H9 (cell line): ENCODE measurements at regions not wholly inside any gene's neighbourhood (a gene's known extent, or its start where the extent isn't known, plus 50 kb on each side); places are given as distances from the start of the nearest gene placed in this dataset.

Experiments used
- DNase-seq: peaks from one replicate; pipeline ENCODE4 v3.0.0-alpha.2; 2017
- H2AFZ ChIP-seq: one replicate; pipeline ENCODE4 v1.6.1; 2013; ENCODE audit warnings: mild to moderate bottlenecking, low read length, control low read depth, moderate library complexity
- H2AK5ac ChIP-seq: 2 replicates; pipeline ENCODE4 v1.6.1; 2013; ENCODE audit warnings: low read length, control low read depth, mixed read lengths; ENCODE audit not compliant: insufficient read length
- H2BK120ac ChIP-seq: one replicate; pipeline ENCODE4 v1.6.1; 2013; ENCODE audit warnings: low read depth, mild to moderate bottlenecking, low read length, control low read depth, inconsistent platforms; ENCODE audit not compliant: poor library complexity, severe bottlenecking
- H2BK12ac ChIP-seq: 2 replicates; pipeline ENCODE4 v1.6.1; 2013; ENCODE audit warnings: low read length, control low read depth, mixed read lengths, low read depth; ENCODE audit not compliant: insufficient read length
- H2BK15ac ChIP-seq: 2 replicates; pipeline ENCODE4 v1.6.1; 2013; ENCODE audit warnings: low read depth, low read length, control low read depth
- H2BK20ac ChIP-seq: one replicate; pipeline ENCODE4 v1.6.1; 2013; ENCODE audit warnings: low read depth, mild to moderate bottlenecking, low read length, control low read depth, inconsistent platforms; ENCODE audit not compliant: poor library complexity, severe bottlenecking
- H2BK5ac ChIP-seq: 2 replicates; pipeline ENCODE4 v1.6.1; 2013; ENCODE audit warnings: low read length, control low read depth, mixed read lengths; ENCODE audit not compliant: insufficient read length
- H3K14ac ChIP-seq: 2 replicates; pipeline ENCODE4 v1.6.1; 2013; ENCODE audit warnings: low read length, control low read depth; ENCODE audit not compliant: insufficient read depth
- H3K18ac ChIP-seq: 2 replicates; pipeline ENCODE4 v1.6.1; 2013; ENCODE audit warnings: low read depth, mild to moderate bottlenecking, mixed read lengths, low read length, control low read depth; ENCODE audit not compliant: insufficient read length
- H3K23ac ChIP-seq: 2 replicates; pipeline ENCODE4 v1.6.1; 2013; ENCODE audit warnings: low read length, control low read depth, mixed read lengths, low read depth; ENCODE audit not compliant: insufficient read length
- H3K23me2 ChIP-seq: 2 replicates; pipeline ENCODE4 v1.6.1; 2013; ENCODE audit warnings: low read depth, mild to moderate bottlenecking, mixed read lengths, low read length, control low read depth; ENCODE audit not compliant: insufficient read length, poor library complexity, severe bottlenecking
- H3K27ac ChIP-seq: 2 replicates; pipeline ENCODE4 v1.5.1; 2013; ENCODE audit warnings: low read length, control low read depth, mixed read lengths, low read depth; ENCODE audit not compliant: insufficient read length
- H3K27me3 ChIP-seq: 2 replicates; pipeline ENCODE4 v1.6.1; 2013; ENCODE audit warnings: low read length, control low read depth, inconsistent platforms; ENCODE audit not compliant: insufficient read depth
- H3K4ac ChIP-seq: 2 replicates; pipeline ENCODE4 v1.6.1; 2013; ENCODE audit warnings: low read depth, mild to moderate bottlenecking, control low read depth, inconsistent platforms, low read length, moderate library complexity
- H3K4me1 ChIP-seq: 2 replicates; pipeline ENCODE4 v1.6.1; 2013; ENCODE audit warnings: low read length, control low read depth, inconsistent platforms; ENCODE audit not compliant: insufficient read depth
- H3K4me2 ChIP-seq: 2 replicates; pipeline ENCODE4 v1.6.1; 2013; ENCODE audit warnings: low read length, control low read depth, mixed read lengths; ENCODE audit not compliant: insufficient read length, insufficient read depth
- H3K56ac ChIP-seq: 2 replicates; pipeline ENCODE4 v1.6.1; 2013; ENCODE audit warnings: low read depth, mild to moderate bottlenecking, mixed read lengths, low read length, control low read depth; ENCODE audit not compliant: insufficient read length
- H3K79me1 ChIP-seq: 2 replicates; pipeline ENCODE4 v1.6.1; 2013; ENCODE audit warnings: low read depth, mild to moderate bottlenecking, moderate library complexity, low read length, control low read depth, inconsistent platforms; ENCODE audit not compliant: insufficient read depth, poor library complexity, severe bottlenecking
- H3K79me2 ChIP-seq: 2 replicates; pipeline ENCODE4 v1.6.1; 2013; ENCODE audit warnings: low read length, control low read depth, inconsistent platforms; ENCODE audit not compliant: insufficient read depth
- H3K9ac ChIP-seq: 2 replicates; pipeline ENCODE4 v1.6.1; 2013; ENCODE audit warnings: low read length, control low read depth, mixed read lengths; ENCODE audit not compliant: insufficient read length; ENCODE audit errors: extremely low read depth
- H3K9me3 ChIP-seq: one replicate; pipeline ENCODE4 v1.6.1; 2013; ENCODE audit warnings: low read depth, low read length, inconsistent platforms; ENCODE audit not compliant: control insufficient read depth
- H3T11ph ChIP-seq: one replicate; pipeline ENCODE4 v1.6.1; 2013; ENCODE audit warnings: mild to moderate bottlenecking, low read length, control low read depth, inconsistent platforms
- H4K20me1 ChIP-seq: one replicate; pipeline ENCODE4 v1.6.1; 2013; ENCODE audit not compliant: control insufficient read depth, insufficient read length, insufficient read depth
- H4K5ac ChIP-seq: 2 replicates; pipeline ENCODE4 v1.6.1; 2013; ENCODE audit warnings: low read depth, mild to moderate bottlenecking, mixed read lengths, low read length, control low read depth; ENCODE audit not compliant: insufficient read length
- H4K8ac ChIP-seq: replicated peaks from 2 replicates; pipeline ENCODE4 v1.6.1; 2013; ENCODE audit warnings: low read length, control low read depth, mixed read lengths, low read depth; ENCODE audit not compliant: insufficient read length
- H4K91ac ChIP-seq: 2 replicates; pipeline ENCODE4 v1.6.1; 2013; ENCODE audit warnings: low read depth, mild to moderate bottlenecking, moderate library complexity, mixed read lengths, low read length, control low read depth; ENCODE audit not compliant: insufficient read length
- H3K27ac Mint-ChIP-seq, 3 experiments: 2 replicates in 2 of 3; 3 replicates in 1 of 3; pipeline ENCODE4 v1.8.0; 2020 to 2021; ENCODE audit warnings: mixed read lengths in 3 of 3, mild to moderate bottlenecking in 1 of 3, moderate library complexity in 1 of 3
- H3K27me3 Mint-ChIP-seq: 2 replicates; pipeline ENCODE4 v1.8.0; 2021; ENCODE audit warnings: low read depth, mild to moderate bottlenecking, moderate library complexity, mixed read lengths
- H3K36me3 Mint-ChIP-seq, 3 experiments: 2 replicates in 2 of 3; 3 replicates in 1 of 3; pipeline ENCODE4 v1.8.0; 2020 to 2021; ENCODE audit warnings: low read depth in 3 of 3, mixed read lengths in 3 of 3; ENCODE audit not compliant: insufficient read depth in 1 of 3
- H3K4me1 Mint-ChIP-seq, 2 experiments: 2 replicates each; pipeline ENCODE4 v1.8.0; 2020; ENCODE audit warnings: mixed read lengths in 2 of 2
- H3K4me3 Mint-ChIP-seq, 2 experiments: 2 replicates in 1 of 2; 3 replicates in 1 of 2; pipeline ENCODE4 v1.8.0; 2020 to 2021; ENCODE audit warnings: mild to moderate bottlenecking in 2 of 2, mixed read lengths in 2 of 2, moderate library complexity in 1 of 2
- H3K9me3 Mint-ChIP-seq, 2 experiments: 2 replicates in 1 of 2; 3 replicates in 1 of 2; pipeline ENCODE4 v1.8.0; 2020; ENCODE audit warnings: mild to moderate bottlenecking in 2 of 2, mixed read lengths in 2 of 2, moderate library complexity in 1 of 2
- WGBS: extraction: QIAGEN DNeasy Blood & Tissue Kit; methylation state at CpG from one replicate; pipeline ENCODE4 v1.1.7; 2013; ENCODE audit warnings: missing lambda C conversion rate, low lambda C conversion rate, mixed read lengths; ENCODE audit not compliant: insufficient read length; ENCODE audit errors: extremely low coverage; 5-methylcytosine and 5-hydroxymethylcytosine counted together
- TF ChIP-seq, protein P1 (sequence below): fragments of 200-600 bp; sonication (generic); conservative IDR thresholded peaks from 3 replicates; pipeline ENCODE4 v1.8.0; 2021; ENCODE audit warnings: antibody characterized with exemption, mild to moderate bottlenecking

DNA sequence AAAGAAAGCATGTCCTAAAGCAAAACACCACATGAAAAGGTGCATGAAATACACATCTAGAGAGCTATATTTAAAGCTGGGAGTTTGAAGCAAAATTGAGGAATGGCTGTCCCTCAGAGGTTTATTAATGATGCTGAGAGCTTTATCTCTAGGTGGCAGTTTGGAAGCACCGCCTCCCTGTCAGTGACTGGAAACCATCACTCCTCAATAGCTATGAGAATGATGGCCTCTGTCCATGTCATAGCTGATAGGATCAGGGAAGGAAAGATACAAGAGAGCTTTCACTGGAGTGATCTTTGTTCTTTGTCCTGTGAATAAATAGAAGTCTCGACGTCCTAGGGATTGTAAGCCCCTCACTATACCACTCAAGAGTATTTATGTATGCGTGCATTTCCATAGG lies 110.5 kb downstream of the NUDT12 start:
- Histone ChIP-seq H3K27me3 (no peaks in the 10 kb centered on the region), H4K8ac (no peak overlapping the region), H3T11ph (no peak overlapping the region), H4K91ac (no peak overlapping the region), H4K20me1 (no peaks in the 10 kb centered on the region), H2AK5ac (no peak overlapping the region), H3K23me2 (no peaks in the 10 kb centered on the region), H3K4me1 (no peaks in the 10 kb centered on the region; the same call in 1 of the 2 replicates), H2BK5ac (no peak overlapping the region), H2BK120ac (no peak overlapping the region), H3K9ac (no peak overlapping the region), H4K5ac (no peak overlapping the region), H3K23ac (no peak overlapping the region), H3K9me3 (no peaks in the 10 kb centered on the region), H3K27ac (no peak overlapping the region), H2BK15ac (no peak overlapping the region), H3K14ac (no peak overlapping the region), H3K18ac (no peak overlapping the region), H2BK12ac (no peak overlapping the region), H3K56ac (no peak overlapping the region), H3K4me2 (no peak overlapping the region), H3K4ac (no peak overlapping the region), H3K79me1 (no peaks in the 10 kb centered on the region), H3K79me2 (no peaks in the 10 kb centered on the region), H2BK20ac (no peak overlapping the region), H2AFZ (no peak overlapping the region)
- Mint-ChIP-seq H3K9me3 (no peaks in the 10 kb centered on the region), H3K36me3 (no peaks in the 10 kb centered on the region), H3K27ac (no peak overlapping the region; a peak in 1 of 7 replicates), H3K27me3 (no peaks in the 10 kb centered on the region), H3K4me1 (peaks cover 6 to 7% of the 10 kb centered on the region in 2 experiments), H3K4me3 (no peak overlapping the region)
- no CpG with 5 or more reads among the region's 4 CpGs for WGBS
- TF ChIP-seq, protein P1, sequence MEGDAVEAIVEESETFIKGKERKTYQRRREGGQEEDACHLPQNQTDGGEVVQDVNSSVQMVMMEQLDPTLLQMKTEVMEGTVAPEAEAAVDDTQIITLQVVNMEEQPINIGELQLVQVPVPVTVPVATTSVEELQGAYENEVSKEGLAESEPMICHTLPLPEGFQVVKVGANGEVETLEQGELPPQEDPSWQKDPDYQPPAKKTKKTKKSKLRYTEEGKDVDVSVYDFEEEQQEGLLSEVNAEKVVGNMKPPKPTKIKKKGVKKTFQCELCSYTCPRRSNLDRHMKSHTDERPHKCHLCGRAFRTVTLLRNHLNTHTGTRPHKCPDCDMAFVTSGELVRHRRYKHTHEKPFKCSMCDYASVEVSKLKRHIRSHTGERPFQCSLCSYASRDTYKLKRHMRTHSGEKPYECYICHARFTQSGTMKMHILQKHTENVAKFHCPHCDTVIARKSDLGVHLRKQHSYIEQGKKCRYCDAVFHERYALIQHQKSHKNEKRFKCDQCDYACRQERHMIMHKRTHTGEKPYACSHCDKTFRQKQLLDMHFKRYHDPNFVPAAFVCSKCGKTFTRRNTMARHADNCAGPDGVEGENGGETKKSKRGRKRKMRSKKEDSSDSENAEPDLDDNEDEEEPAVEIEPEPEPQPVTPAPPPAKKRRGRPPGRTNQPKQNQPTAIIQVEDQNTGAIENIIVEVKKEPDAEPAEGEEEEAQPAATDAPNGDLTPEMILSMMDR = no peak
- no peak for DNase-seq
